ENCODE measurements at regions not wholly inside any gene's neighbourhood (a gene's known extent, or its start where the extent isn't known, plus 50 kb on each side); places are given as distances from the start of the nearest gene placed in this dataset.

DNA sequence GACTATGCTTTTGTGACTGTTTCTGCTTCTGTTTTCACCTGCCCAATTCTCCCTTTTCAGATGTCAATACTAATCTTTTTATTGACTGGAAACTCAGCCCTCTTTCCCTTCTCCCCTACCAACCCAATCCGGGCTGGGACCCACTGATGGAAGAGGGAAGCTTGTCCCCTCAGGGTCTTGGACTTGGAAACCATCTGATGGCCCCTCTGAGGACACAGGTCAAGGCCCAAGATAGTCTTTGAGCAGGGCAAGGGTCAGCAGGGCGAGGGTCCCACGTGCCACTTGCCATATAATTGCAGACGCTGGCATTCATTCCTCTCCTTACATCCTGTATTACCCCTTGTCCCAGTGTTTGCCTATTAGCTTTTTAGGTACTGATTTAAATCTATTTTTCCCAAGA lies 678.2 kb upstream of the FANCL start:
- no peak for DNase-seq (ENCODE audit: insufficient read length, low spot score, missing footprints)
- TF ChIP-seq, protein P1, sequence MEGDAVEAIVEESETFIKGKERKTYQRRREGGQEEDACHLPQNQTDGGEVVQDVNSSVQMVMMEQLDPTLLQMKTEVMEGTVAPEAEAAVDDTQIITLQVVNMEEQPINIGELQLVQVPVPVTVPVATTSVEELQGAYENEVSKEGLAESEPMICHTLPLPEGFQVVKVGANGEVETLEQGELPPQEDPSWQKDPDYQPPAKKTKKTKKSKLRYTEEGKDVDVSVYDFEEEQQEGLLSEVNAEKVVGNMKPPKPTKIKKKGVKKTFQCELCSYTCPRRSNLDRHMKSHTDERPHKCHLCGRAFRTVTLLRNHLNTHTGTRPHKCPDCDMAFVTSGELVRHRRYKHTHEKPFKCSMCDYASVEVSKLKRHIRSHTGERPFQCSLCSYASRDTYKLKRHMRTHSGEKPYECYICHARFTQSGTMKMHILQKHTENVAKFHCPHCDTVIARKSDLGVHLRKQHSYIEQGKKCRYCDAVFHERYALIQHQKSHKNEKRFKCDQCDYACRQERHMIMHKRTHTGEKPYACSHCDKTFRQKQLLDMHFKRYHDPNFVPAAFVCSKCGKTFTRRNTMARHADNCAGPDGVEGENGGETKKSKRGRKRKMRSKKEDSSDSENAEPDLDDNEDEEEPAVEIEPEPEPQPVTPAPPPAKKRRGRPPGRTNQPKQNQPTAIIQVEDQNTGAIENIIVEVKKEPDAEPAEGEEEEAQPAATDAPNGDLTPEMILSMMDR (IDR thresholded peaks at IDR 0.05; ENCODE audit: extremely low read depth, low read depth, low read length), result no peak
- Histone ChIP-seq H3K79me2 (ENCODE audit: insufficient read depth, low read length) (no peaks in the 10 kb centered on the region), H3K27ac (ENCODE audit: low read depth, low read length) (no peak overlapping the region), H3K4me3 (ENCODE audit: insufficient read depth, low read length) (no peak overlapping the region), H2AFZ (ENCODE audit: low read length) (no peak overlapping the region), H3K4me2 (ENCODE audit: insufficient read depth, low read length) (no peak overlapping the region), H3K9me3 (ENCODE audit: low read depth, low read length) (peaks cover 2% of the 10 kb centered on the region), H3K27me3 (ENCODE audit: insufficient read depth, low read length) (no peaks in the 10 kb centered on the region), H3K36me3 (ENCODE audit: insufficient read depth, low read length) (no peaks in the 10 kb centered on the region), H4K20me1 (ENCODE audit: insufficient read depth, low read length) (no peaks in the 10 kb centered on the region), H3K4me1 (ENCODE audit: insufficient read depth, low read length) (no peaks in the 10 kb centered on the region)

DNA sequence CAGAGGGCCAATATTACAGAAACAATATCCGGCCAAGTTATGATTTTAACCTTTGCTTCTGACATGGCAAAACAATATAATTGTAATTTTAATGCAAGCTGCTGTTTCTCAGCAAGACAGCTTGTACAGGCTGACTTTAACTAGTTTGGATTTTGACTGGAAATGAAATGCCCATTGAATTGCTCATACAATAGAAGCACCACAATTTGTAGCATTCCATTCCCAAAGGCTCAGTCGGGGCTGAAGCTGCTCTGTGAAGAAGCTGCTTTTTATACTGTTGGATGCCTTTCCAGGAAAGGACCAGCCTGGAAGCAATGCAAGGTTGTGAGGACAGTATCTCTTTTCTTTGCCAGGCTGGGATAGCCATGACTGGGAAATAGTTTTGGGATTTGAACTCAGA lies 677.0 kb upstream of the FANCL start:
- no peaks in the 10 kb centered on the region for H3K4me1 ChIP-seq (ENCODE audit: insufficient read depth, low read length)
- TF ChIP-seq, protein P1 (IDR thresholded peaks at IDR 0.05; ENCODE audit: extremely low read depth, low read depth, low read length), result no peak
- H3K36me3 ChIP-seq (ENCODE audit: insufficient read depth, low read length), result no peaks in the 10 kb centered on the region
- no peaks in the 10 kb centered on the region for H3K79me2 ChIP-seq (ENCODE audit: insufficient read depth, low read length)
- no peak for DNase-seq (ENCODE audit: insufficient read length, low spot score, missing footprints)
- no peaks in the 10 kb centered on the region for H4K20me1 ChIP-seq (ENCODE audit: insufficient read depth, low read length)
- H2AFZ ChIP-seq (ENCODE audit: low read length), result no peak overlapping the region
- no peaks in the 10 kb centered on the region for H3K27me3 ChIP-seq (ENCODE audit: insufficient read depth, low read length)
- peaks cover 2% of the 10 kb centered on the region for H3K9me3 ChIP-seq (ENCODE audit: low read depth, low read length)
- no peak overlapping the region for H3K27ac ChIP-seq (ENCODE audit: low read depth, low read length)
- H3K4me3 ChIP-seq (ENCODE audit: insufficient read depth, low read length), result no peak overlapping the region
- no peak overlapping the region for H3K4me2 ChIP-seq (ENCODE audit: insufficient read depth, low read length)

DNA sequence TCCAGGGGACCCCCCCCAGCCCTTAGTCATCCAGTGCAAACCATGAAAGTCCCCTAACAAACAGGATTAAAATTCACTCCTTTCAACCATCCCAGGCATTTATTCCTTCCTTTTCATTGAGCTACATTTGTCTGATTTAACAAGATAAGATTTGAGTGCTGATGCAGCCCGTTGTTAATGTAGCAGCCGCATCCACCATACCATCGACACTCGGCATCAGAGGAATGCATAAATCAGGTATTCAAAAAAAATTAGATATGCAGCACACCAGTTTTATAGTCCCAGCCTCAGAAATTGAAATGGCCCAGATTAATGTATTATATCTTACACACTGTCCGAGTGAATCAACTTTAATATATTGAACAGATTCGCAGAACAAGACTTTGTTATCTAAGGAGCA lies 676.5 kb upstream of the FANCL start:
- H3K9me3 ChIP-seq (ENCODE audit: low read depth, low read length), result peaks cover 2% of the 10 kb centered on the region
- no peaks in the 10 kb centered on the region for H3K36me3 ChIP-seq (ENCODE audit: insufficient read depth, low read length)
- H3K27me3 ChIP-seq (ENCODE audit: insufficient read depth, low read length), result no peaks in the 10 kb centered on the region
- no peak overlapping the region for H3K27ac ChIP-seq (ENCODE audit: low read depth, low read length)
- no peaks in the 10 kb centered on the region for H4K20me1 ChIP-seq (ENCODE audit: insufficient read depth, low read length)
- no peaks in the 10 kb centered on the region for H3K4me1 ChIP-seq (ENCODE audit: insufficient read depth, low read length)
- H3K79me2 ChIP-seq (ENCODE audit: insufficient read depth, low read length), result no peaks in the 10 kb centered on the region
- TF ChIP-seq, protein P1 (IDR thresholded peaks at IDR 0.05; ENCODE audit: extremely low read depth, low read depth, low read length), result no peak
- no peak overlapping the region for H3K4me3 ChIP-seq (ENCODE audit: insufficient read depth, low read length)
- no peak for DNase-seq (ENCODE audit: insufficient read length, low spot score, missing footprints)
- no peak overlapping the region for H2AFZ ChIP-seq (ENCODE audit: low read length)
- no peak overlapping the region for H3K4me2 ChIP-seq (ENCODE audit: insufficient read depth, low read length)

- Histone ChIP-seq H3K4me1 (ENCODE audit: insufficient read depth, low read length) (no peaks in the 10 kb centered on the region), H3K79me2 (ENCODE audit: insufficient read depth, low read length) (no peaks in the 10 kb centered on the region), H3K27me3 (ENCODE audit: insufficient read depth, low read length) (no peaks in the 10 kb centered on the region), H3K4me2 (ENCODE audit: insufficient read depth, low read length) (no peak overlapping the region), H4K20me1 (ENCODE audit: insufficient read depth, low read length) (no peaks in the 10 kb centered on the region), H3K4me3 (ENCODE audit: insufficient read depth, low read length) (no peak overlapping the region), H3K36me3 (ENCODE audit: insufficient read depth, low read length) (no peaks in the 10 kb centered on the region), H3K27ac (ENCODE audit: low read depth, low read length) (no peak overlapping the region), H3K9me3 (ENCODE audit: low read depth, low read length) (peaks cover 2% of the 10 kb centered on the region), H2AFZ (ENCODE audit: low read length) (no peak overlapping the region)
- TF ChIP-seq, protein P1 (IDR thresholded peaks at IDR 0.05; ENCODE audit: extremely low read depth, low read depth, low read length), result no peak
- no peak for DNase-seq (ENCODE audit: insufficient read length, low spot score, missing footprints)
Measured at GRCh38 chr2:58916063-58916462, 674.9 kb upstream of the FANCL start.

Data from osteoblast (primary cell).